Heart right ventricle (tissue), 16 donors: ENCODE measurements at regions not wholly inside any gene's neighbourhood (a gene's known extent, or its start where the extent isn't known, plus 50 kb on each side); places are given as distances from the start of the nearest gene placed in this dataset.
A peak's percentile ranks its signal among the peaks of the same experiment; 100 is the strongest.

Experiments
- ATAC-seq, 8 donors: fragments of 200-7000 bp; cut with Tn5 transposase; one replicate each; pipeline ENCODE4 v1.9.1; 2020; ENCODE audit warnings: mild to moderate bottlenecking in 8 of 8, moderate library complexity in 8 of 8, moderate number of reproducible peaks in 1 of 8
- DNase-seq, 2 donors: peaks; one replicate each; pipeline ENCODE4 v3.0.0-alpha.2; 2020
- H3K27ac ChIP-seq, 10 donors: fragments of 200-600 bp; sonication (generic) in 2 of 10; one replicate each; pipeline versions ENCODE4 v1.5.0 to v1.8.0; 2020 to 2022; ENCODE audit warnings: mild to moderate bottlenecking in 3 of 10
- H3K27me3 ChIP-seq, 7 donors: fragments of 200-600 bp; one replicate each; pipeline ENCODE4 v1.8.0; 2021 to 2022; ENCODE audit warnings: mild to moderate bottlenecking in 2 of 7
- H3K36me3 ChIP-seq, 9 donors: fragments of 200-600 bp; sonication (generic) in 1 of 9; one replicate each; pipeline versions ENCODE4 v1.5.0 to v1.8.0; 2020 to 2022; ENCODE audit warnings: mild to moderate bottlenecking in 2 of 9
- H3K4me1 ChIP-seq, 9 donors: fragments of 200-600 bp; sonication (generic) in 1 of 9; one replicate each; pipeline versions ENCODE4 v1.5.0 to v1.8.0; 2020 to 2022; ENCODE audit warnings: mild to moderate bottlenecking in 4 of 9
- H3K4me3 ChIP-seq, 10 donors: fragments of 200-600 bp; sonication (generic) in 2 of 10; one replicate each; pipeline versions ENCODE4 v1.5.0 to v1.8.0; 2020 to 2022; ENCODE audit warnings: mild to moderate bottlenecking in 7 of 10, moderate library complexity in 2 of 10
- H3K9me3 ChIP-seq, 11 donors: fragments of 200-600 bp in 10 of 11; sonication (generic) in 2 of 11; one replicate each; pipeline versions ENCODE4 v1.5.0 to v1.8.0; 2013 to 2022; ENCODE audit warnings: mild to moderate bottlenecking in 2 of 11, control low read depth in 1 of 11, moderate library complexity in 1 of 11
- WGBS, 2 donors: extraction: QIAGEN DNeasy Blood & Tissue Kit; methylation state at CpG; one replicate each; pipeline ENCODE4 v1.1.7; 2013; ENCODE audit warnings: inconsistent platforms in 1 of 2; 5-methylcytosine and 5-hydroxymethylcytosine counted together
- intact Hi-C, 10 donors: fragments of 100-400 bp; cut with DNase I; formaldehyde crosslinking; loops; one replicate each; pipeline versions ENCODE4 v1.11.1 to v1.14.2; 2022
- TF ChIP-seq, protein P1 (sequence below), 9 donors: fragments of 200-600 bp; sonication (generic) in 2 of 9; IDR thresholded peaks; one replicate each; pipeline versions ENCODE4 v1.5.0 to v1.8.0; 2021 to 2022; ENCODE audit warnings: antibody characterized with exemption in 9 of 9, mild to moderate bottlenecking in 5 of 9, moderate library complexity in 1 of 9
- donor health status: Arrhythmogenic right ventricular cardiomyopathy.
- donor health status: ischemic (EF 13 %, LVEDD 7.1; RV severe dilation, severe dysfunction).
- donor health status: healthy with polysubstance abuse.
- donor health status: DM: no; HTN: yes; CAD: no.
- donor health status: DM: no; HTN: no; CAD: no.
- donor health status: ischemic (EF 25% LVEDD 6.9; RV normal size, moderate dysfunction).
- donor health status: ischemic (EF 25% LVEDD 5.7; RV mildly dilated, moderate dysfunction).
- donor health status: healthy.
- donor health status: DM: yes; HTN: yes; CAD: no.
- donor health status: Ischemic cardiomyopathy.
- donor health status: ischemic (EF 35%, LVEDD 5.7; RV mildly dilated, moderate dysfunction).
- donor health status: nonischemic (EF 11% LVEDD 7.7; RV severe dilation, severe dysfunction).
- donor health status: DM: yes; HTN: yes; CAD: no.
- donor health status: PGD.
- donor health status: ischemic (EF 29% LVEDD 5.4; RV normal size, mild dysfunction).
- donor health status: nonischemic (EF 23%, LVEDD 6.1; RV moderate dilation, normal function).

DNA sequence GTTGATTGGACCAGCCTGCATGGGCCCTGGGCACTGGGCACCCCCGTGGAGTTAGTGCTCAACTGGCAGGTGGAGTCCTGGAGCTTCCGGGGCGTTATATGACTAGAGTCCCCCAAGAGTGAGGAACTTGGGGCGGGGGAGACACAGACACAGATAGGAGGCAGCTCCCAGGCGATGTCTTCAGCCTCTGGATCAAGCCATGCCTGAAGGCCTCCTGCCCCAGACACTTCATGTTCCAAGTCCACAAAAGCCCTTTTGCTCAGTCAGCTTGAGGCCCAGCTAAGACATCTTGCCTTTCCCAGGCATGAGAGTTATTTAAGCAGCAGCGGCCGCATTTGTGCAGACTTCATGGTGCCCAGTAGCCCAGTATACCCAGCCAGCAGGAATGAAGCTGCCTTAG lies 136.6 kb upstream of the CIBAR2 start:
- no peak for ATAC-seq
- H3K27ac ChIP-seq, result no peak overlapping the region
- no peaks in the 10 kb centered on the region for H3K36me3 ChIP-seq
- peaks cover 0 to 8% (median 0%) of the 10 kb centered on the region in 9 donors for H3K4me1 ChIP-seq
- H3K4me3 ChIP-seq, result no peak overlapping the region
- WGBS, 2 donors, result 96 to 97% methylated on average over 7 of the region's 7 CpGs
- H3K9me3 ChIP-seq, result no peaks in the 10 kb centered on the region
- no peak for DNase-seq
- no peaks in the 10 kb centered on the region for H3K27me3 ChIP-seq
- TF ChIP-seq, protein P1, sequence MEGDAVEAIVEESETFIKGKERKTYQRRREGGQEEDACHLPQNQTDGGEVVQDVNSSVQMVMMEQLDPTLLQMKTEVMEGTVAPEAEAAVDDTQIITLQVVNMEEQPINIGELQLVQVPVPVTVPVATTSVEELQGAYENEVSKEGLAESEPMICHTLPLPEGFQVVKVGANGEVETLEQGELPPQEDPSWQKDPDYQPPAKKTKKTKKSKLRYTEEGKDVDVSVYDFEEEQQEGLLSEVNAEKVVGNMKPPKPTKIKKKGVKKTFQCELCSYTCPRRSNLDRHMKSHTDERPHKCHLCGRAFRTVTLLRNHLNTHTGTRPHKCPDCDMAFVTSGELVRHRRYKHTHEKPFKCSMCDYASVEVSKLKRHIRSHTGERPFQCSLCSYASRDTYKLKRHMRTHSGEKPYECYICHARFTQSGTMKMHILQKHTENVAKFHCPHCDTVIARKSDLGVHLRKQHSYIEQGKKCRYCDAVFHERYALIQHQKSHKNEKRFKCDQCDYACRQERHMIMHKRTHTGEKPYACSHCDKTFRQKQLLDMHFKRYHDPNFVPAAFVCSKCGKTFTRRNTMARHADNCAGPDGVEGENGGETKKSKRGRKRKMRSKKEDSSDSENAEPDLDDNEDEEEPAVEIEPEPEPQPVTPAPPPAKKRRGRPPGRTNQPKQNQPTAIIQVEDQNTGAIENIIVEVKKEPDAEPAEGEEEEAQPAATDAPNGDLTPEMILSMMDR (IDR thresholded peaks at IDR 0.05), result no peak
- intact Hi-C loops, result loop anchor here in 7 of 10 donors (5.0 to 10.0 kb wide), 2 partner anchors 132 to 134 kb away; partner anchors contain the start of gene CIBAR2 (in 3 of the 7)

DNA sequence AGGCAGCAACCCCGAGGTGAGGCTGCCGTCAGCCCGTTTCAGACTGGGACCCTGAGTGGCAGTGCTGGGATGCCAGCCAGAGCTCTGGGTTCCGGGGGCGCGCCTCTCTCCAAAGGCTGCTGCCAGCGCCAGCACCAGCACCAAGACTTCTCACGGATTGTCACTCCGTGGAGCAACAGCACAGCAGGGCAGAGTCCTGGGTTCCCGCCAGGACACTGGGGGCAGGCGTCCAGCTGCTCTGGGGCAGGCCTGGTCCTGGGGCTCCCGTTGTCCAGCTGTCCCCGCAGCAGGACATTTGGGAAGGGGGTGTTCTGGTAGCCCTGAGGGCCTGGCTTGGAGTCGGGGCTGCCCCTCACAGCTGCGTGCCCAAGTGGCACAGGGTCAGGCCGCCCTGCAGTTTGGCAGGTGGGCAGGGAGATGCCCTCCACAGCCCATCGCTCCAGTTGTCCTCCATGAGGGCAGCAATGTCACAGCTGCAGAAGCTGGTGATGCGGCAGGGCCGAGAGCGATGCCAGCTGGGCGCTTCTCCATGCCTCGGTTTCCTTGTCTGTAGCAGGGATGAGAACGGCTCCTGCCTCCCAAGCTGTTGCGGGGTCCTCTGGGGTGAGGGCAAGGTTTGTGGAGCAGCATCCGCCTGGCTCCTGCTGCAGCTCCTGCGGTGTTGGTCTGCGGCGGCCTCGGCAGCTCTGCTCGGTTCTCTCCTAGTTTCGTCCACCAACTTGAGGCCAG lies 137.3 kb upstream of the CIBAR2 start:
- intact Hi-C loops, result loop anchor here in 9 of 10 donors (5.0 to 10.0 kb wide), 3 partner anchors 132 to 475 kb away; partner anchors contain the start of gene CIBAR2 (in 4 of the 9)
- DNase-seq, result peak in 1 of 2 donors; percentile 46

DNA sequence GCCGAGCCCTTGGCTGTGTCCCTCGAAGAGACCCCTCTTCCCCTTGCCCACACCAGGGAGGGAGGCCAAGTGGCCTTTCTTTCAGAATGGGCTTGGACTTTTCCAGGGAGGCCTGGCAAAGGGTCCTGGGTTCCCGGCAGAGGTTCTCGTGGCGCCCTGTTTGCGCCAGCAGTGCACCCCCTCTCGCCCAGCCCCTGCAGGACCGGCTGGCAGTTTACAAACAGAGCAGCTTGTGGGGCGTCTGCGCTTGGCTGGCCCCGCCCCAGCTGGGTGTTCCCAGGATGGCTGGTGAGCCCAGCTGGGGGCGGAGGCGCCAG lies 137.8 kb upstream of the CIBAR2 start:
- ATAC-seq (no peak), DNase-seq (no peak)
- intact Hi-C loops, result loop anchor here in 2 of 10 donors (5.0 to 10.0 kb wide), 3 partner anchors 133 to 475 kb away; partner anchors contain the start of gene CIBAR2 (in 1 of the 2)
- Histone ChIP-seq H3K4me3 (no peak overlapping the region), H3K27ac (no peak overlapping the region), H3K36me3 (no peaks in the 10 kb centered on the region), H3K9me3 (no peaks in the 10 kb centered on the region), H3K27me3 (no peaks in the 10 kb centered on the region), H3K4me1 (peaks cover 0 to 8% (median 0%) of the 10 kb centered on the region in 9 donors)
- TF ChIP-seq, protein P1 (IDR thresholded peaks at IDR 0.05), result no peak
- WGBS, 2 donors, result 87 to 92% methylated on average over 13 of the region's 13 CpGs

More for the DNA sequence above, 137.3 kb upstream of the CIBAR2 start:
- no peak overlapping the region for H3K27ac ChIP-seq
- no peaks in the 10 kb centered on the region for H3K36me3 ChIP-seq
- WGBS, 2 donors, result 89 to 90% methylated on average over 31 of the region's 31 CpGs
- no peak overlapping the region for H3K4me3 ChIP-seq
- TF ChIP-seq, protein P1 (IDR thresholded peaks at IDR 0.05), result no peak
- H3K27me3 ChIP-seq, result no peaks in the 10 kb centered on the region
- no peaks in the 10 kb centered on the region for H3K9me3 ChIP-seq
- peaks cover 0 to 8% (median 0%) of the 10 kb centered on the region in 9 donors for H3K4me1 ChIP-seq
- peak in 4 of 8 donors; percentile 3 to 38 (median 25) for ATAC-seq

DNA sequence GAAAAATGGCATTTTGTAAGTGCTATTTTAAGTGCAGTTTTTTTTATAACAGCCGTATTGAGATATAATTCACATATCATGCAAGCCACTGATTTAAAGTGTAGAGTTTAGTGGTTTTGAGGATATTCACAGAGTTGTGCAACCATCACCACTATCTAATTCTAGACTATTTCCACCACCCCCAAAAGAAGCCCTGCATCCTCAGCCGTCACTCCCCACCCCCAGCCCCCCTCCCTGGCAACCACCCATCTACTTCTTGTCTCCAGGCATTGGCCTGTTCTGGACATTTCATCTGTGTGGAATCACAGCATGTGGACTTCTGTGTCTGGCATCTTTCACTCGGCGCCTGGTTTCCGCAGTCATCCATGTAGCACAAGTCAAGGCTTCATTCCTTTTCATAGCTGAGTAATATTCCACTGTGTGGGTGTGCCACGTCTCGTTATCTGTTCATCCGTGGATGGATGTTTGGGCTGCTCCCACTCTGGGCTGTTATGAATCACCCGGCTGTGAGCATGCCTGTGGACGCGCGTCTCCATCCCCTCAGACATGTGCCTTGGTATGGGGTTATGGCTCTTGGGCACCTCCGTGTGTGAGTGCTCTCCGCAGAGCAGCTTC lies 138.4 kb upstream of the CIBAR2 start:
- 93 to 94% methylated on average over 14 of the region's 14 CpGs for WGBS, 2 donors
- Histone ChIP-seq H3K27ac (no peak overlapping the region), H3K36me3 (no peaks in the 10 kb centered on the region), H3K27me3 (no peaks in the 10 kb centered on the region), H3K4me3 (no peak overlapping the region), H3K9me3 (no peaks in the 10 kb centered on the region), H3K4me1 (peaks cover 0 to 8% (median 0%) of the 10 kb centered on the region in 9 donors)
- no peak for ATAC-seq
- no peak for DNase-seq
- TF ChIP-seq, protein P1 (IDR thresholded peaks at IDR 0.05), result no peak
- intact Hi-C loops, result loop anchor here in 2 of 10 donors (5.0 to 10.0 kb wide), 3 partner anchors 133 to 474 kb away; partner anchors contain the start of gene CIBAR2 (in 1 of the 2)
